NCI-H2107 treated with DMSO at 0.1 percent for 48 hours (cell line): ENCODE measurements at regions not wholly inside any gene's neighbourhood (a gene's known extent, or its start where the extent isn't known, plus 50 kb on each side); places are given as distances from the start of the nearest gene placed in this dataset.

Source experiments
- DNase-seq: peaks from one replicate; lab custom pipeline; 2025; ENCODE audit not compliant: unreplicated experiment; lab: John Stamatoyannopoulos, UW

- peak; percentile 90 for DNase-seq
Observed at GRCh38 chr4:119933606-119934005, 133.0 kb downstream of the MAD2L1 start.

GRCh38 chr4:119932277-119932676 lies 134.4 kb downstream of the MAD2L1 start:
- DNase-seq: no peak

GRCh38 chr4:119930546-119930945 lies 136.1 kb downstream of the MAD2L1 start:
- no peak for DNase-seq

DNA sequence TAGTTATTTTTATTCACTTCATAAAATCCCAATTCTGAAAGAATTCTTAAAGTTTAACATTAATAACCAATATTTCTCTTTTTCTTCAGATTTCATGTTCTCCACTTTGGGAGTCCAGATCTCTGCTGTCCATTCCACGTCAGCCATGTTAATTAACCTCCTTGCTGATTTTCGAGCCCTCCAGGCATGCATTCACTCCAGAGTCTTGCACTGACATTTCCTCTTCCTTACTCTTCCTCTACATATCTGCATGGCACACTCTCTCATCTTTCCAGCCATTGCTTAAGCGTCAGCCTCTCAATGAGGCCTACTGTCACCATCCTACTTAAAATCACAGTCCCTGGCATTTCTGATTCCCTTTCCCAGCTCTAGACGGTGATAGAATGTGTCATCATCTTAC lies 144.8 kb downstream of the MAD2L1 start:
- no peak for DNase-seq

DNA sequence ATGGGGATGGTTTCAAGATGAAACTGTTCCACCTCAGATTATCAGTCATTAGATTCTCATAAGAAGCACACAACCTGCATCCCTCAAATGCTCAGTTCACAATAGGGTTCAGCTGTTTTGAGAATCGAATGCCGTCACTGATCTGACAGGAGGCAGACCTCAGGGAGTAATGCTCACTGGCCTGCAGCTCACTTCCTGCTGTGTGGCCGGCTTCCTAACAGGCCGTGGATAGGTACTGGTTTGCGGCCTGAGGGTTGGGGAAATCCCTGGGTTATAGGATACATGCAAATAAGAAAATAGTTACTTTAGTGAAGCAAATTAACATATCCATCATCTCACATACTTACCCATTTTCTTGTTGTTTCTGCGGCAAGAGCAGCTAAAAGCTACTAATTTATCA lies 160.4 kb downstream of the MAD2L1 start:
- DNase-seq: no peak

GRCh38 chr4:119898211-119898610 lies 168.4 kb downstream of the MAD2L1 start:
- DNase-seq: no peak

DNA sequence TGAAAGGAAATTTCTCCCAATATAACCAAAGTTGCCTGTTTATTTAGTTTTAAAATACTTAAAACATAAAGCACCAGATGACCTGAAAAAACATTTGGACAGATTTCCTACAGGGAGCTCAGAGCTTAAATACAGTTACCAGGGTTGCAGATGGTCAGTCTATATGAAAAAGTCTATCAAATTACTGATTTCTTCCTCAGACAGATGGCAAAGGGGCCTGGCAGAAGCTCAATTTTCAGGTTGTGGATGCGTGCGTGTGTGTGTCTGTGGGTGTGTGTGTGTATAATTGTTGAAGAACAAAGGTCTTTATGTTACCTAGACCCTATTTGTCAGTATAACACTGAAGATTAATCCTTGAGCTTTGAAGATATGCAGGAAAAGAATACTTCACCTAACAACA lies 169.4 kb downstream of the MAD2L1 start:
- DNase-seq: no peak

DNA sequence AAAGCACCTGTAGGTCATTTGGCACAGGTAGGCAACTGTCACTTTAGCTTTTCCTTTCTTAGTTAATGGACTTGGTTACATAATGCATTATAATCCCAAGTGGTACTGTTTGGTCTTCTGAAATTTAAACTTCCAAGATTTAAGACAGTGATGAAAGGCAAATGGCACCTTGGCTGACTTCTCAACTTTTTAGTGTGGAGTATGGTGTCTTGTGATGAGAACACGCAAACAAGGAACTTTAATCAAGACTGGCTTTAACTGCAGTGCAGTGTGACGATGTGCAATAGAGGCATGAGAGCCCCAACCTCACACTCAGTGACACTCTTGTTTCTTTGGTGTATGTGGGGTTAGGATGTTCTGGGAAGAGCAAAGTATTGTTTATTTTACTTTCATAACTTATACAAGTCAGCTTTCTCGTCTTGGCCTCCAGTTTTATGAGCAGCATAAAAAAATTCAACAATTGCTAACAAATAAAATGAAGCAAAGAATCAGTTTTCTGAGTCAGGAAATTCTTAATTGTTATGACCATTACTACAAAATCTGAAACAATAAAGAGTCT lies 171.9 kb downstream of the MAD2L1 start:
- no peak for DNase-seq

DNA sequence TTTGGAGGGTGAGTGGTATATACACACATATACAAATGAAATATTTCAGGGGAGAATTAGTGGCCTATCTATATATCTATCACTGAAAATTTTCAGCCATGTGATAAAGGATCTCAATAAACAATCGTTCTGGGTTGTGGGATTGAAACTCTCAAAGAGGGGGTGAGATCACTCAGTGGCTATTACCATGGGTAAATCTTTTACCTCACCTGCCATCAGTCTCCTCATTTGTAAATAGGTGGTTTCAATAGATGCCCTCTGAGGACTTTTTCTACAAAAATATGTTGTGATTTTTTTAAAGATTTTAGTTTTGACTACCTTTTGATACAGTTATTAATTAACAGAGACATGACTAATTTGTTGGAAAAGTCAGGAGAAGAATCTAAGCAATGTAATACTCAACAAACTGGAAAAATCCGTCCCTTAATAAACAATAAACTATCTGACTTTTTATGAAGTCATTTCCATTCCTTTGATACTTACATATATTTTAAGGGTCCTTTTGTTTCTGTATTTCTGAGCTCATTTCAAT lies 192.8 kb downstream of the MAD2L1 start:
- DNase-seq: no peak

GRCh38 chr4:119873132-119873531 lies 193.5 kb downstream of the MAD2L1 start:
- no peak for DNase-seq

- DNase-seq: no peak
Observed at GRCh38 chr4:119872371-119873016, 194.2 kb downstream of the MAD2L1 start.

DNA sequence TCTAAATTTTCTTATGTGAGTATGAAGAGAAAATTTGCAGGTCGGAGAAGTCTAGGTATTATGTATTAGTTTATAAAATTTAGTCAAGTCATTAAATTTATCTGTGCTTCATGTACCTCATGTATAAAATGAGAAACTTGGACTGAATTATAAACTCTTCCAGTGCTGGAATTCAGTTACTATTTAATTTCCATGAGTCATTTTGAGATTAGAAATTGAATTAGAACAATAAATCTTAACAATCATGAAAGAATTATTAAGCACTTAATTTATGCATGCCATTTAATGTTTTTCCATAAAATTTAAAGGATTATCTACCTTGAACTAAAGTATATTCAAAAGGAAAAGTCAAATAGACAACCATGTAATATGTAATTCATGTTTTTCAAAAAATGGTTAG lies 195.8 kb downstream of the MAD2L1 start:
- no peak for DNase-seq

DNA sequence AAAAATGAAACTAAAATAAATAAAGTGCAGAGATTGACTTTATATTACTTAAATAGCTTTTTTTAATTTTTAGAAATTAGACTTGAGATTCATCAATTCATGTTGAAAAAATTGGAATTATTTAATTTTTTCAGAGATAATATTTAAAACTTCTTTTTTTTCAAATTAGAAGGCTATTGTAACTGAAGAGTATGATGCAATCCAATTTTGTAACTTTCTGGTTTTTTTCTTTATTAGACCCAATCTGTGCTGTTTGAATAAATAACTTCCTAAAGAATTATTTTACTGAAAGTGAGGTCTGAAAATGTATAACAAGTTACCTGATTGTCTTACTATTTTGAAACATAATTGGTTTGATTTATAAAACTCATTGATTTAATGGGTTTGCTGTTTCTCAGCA lies 200.9 kb downstream of the MAD2L1 start:
- DNase-seq: no peak

DNA sequence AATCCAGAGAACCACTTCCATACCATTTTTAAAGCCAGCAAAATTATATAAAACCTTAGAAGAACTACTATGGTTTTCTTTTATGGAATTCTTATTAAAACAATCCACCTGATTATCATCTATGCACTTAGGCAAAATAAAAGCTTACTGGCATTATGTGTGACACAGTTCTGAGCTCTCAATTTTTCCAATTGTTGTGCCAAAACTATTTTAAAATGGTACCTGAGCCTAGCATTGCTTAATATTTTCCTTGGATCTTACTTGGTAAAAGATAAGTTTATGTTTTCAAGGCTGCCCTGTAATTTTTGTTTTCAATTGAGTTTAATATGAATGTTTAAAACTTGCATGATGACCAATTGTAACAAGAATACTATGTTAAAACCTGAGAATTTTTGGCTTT lies 201.3 kb downstream of the MAD2L1 start:
- no peak for DNase-seq

DNA sequence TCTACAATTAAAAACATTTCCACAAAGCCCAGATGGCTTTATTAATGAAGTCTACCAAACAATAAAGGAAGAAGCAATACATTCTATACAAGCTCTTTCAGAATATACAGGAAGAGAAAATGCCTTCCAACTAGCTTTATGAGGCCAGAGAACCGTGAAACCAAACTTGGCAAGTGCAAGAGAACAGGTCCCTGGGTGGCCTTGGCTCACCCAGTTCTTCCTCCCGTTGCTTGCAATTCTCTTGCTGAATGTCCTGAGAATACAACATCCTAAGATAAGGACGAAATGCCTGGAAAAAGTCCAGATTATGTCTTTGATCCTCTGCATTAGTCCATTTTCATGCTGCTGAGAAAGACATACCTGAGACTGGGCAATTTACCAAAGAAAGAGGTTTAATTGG lies 204.9 kb downstream of the MAD2L1 start:
- DNase-seq: no peak

- DNase-seq: no peak
Observed at GRCh38 chr4:119858176-119858575, 208.5 kb downstream of the MAD2L1 start.

GRCh38 chr4:119854364-119854763 lies 212.3 kb downstream of the MAD2L1 start:
- DNase-seq: no peak

DNA sequence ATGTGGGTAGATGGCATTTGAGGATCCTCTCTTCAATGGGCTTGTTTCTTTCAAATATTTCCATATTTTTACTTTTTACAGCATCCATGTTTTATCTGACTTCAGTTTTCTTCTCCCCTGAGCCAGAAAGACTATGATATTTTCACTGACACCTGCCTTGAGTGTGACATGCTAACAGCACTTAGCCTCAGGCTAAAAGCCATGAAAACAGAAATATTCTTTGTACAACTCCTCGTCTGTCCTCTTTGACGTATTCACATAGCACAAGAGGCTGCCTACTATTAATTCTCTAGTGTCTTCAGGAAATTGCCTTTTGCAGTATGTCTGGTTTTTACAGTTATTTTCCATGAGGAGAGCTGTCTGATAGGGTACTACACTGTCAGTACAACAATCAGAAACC lies 215.0 kb downstream of the MAD2L1 start:
- no peak for DNase-seq

- no peak for DNase-seq
Observed at GRCh38 chr4:119841361-119841760, 212.8 kb upstream of the PDE5A start.

- DNase-seq: no peak
Observed at GRCh38 chr4:119835613-119835910, 207.0 kb upstream of the PDE5A start.

GRCh38 chr4:119834906-119835612 lies 206.5 kb upstream of the PDE5A start:
- no peak for DNase-seq

DNA sequence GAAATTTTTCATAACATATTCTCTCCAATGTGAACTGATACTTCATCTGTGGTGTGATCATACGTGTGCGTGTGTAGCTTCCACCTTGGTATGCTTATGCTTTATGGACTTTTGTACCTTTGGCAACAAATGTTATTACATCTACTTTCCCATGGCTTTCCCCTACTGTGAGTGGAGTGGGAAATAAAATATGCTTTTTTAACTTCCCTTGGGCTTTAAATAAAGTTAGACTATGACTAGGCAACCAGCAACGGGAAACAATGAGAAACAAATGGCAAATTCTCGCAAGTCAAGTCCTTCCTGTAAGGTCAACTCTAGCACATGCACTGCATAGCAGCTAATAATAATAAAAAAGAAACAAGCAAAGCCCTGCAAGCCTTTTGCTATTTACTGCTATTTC lies 205.0 kb upstream of the PDE5A start:
- no peak for DNase-seq

GRCh38 chr4:119832776-119833175 lies 204.2 kb upstream of the PDE5A start:
- DNase-seq: no peak
